Kidney (tissue), 13 donors: ENCODE measurements at regions not wholly inside any gene's neighbourhood (a gene's known extent, or its start where the extent isn't known, plus 50 kb on each side); places are given as distances from the start of the nearest gene placed in this dataset.

ENCODE experiments used
- DNase-seq, 5 donors: peaks; one replicate each; pipeline ENCODE4 v3.0.0-alpha.2; 2013 to 2020
- FAIRE-seq: peaks from 2 replicates; lab custom pipeline; 2012; peaks lifted over from hg19 to GRCh38; lab: Jason Lieb, UNC
- H3K27ac ChIP-seq, 2 donors: one replicate each; pipeline ENCODE4 v1.7.0; 2013; ENCODE audit warnings: low read depth in 2 of 2, low read length in 2 of 2, inconsistent platforms in 1 of 2
- H3K27me3 ChIP-seq: one replicate; pipeline ENCODE4 v1.7.1; 2013; ENCODE audit warnings: low read length, inconsistent platforms; ENCODE audit not compliant: control insufficient read depth, insufficient read depth
- H3K36me3 ChIP-seq, 3 donors: one replicate each; pipeline versions ENCODE4 v1.7.0 to v1.7.1; 2013; ENCODE audit warnings: low read length in 3 of 3, control low read depth in 1 of 3, inconsistent platforms in 1 of 3; ENCODE audit not compliant: insufficient read depth in 3 of 3, control insufficient read depth in 2 of 3
- H3K4me1 ChIP-seq, 3 donors: one replicate each; pipeline versions ENCODE4 v1.7.0 to v1.7.1; 2013; ENCODE audit warnings: low read length in 3 of 3, inconsistent platforms in 1 of 3, low read depth in 1 of 3; ENCODE audit not compliant: control insufficient read depth in 2 of 3, insufficient read depth in 2 of 3
- H3K4me3 ChIP-seq, 3 donors: one replicate each; pipeline versions ENCODE4 v1.7.0 to v1.8.1; 2013; ENCODE audit warnings: low read length in 3 of 3, control low read depth in 1 of 3, inconsistent platforms in 1 of 3
- H3K9ac ChIP-seq, 3 donors: one replicate each; pipeline versions ENCODE4 v1.7.0 to v1.7.1; 2013; ENCODE audit warnings: low read length in 3 of 3, control low read depth in 1 of 3, inconsistent platforms in 1 of 3
- H3K9me3 ChIP-seq, 3 donors: one replicate each; pipeline versions ENCODE4 v1.7.0 to v1.7.1; 2013; ENCODE audit warnings: low read length in 3 of 3, control low read depth in 1 of 3, inconsistent platforms in 1 of 3; ENCODE audit not compliant: control insufficient read depth in 2 of 3, insufficient read depth in 1 of 3
- intact Hi-C: fragments of 100-400 bp; cut with DNase I; formaldehyde crosslinking; loops from one replicate; pipeline ENCODE4 v1.11.1; 2022
- TF ChIP-seq, protein P1 (sequence below): IDR thresholded peaks from 3 replicates; pipeline ENCODE4 v1.5.1; 2012; ENCODE audit warnings: mild to moderate bottlenecking, moderate library complexity, borderline replicate concordance; ENCODE audit not compliant: insufficient read depth; ENCODE audit errors: extremely low read depth
- donor health status: control.
- donor health status: control.
- donor health status: control.
- donor health status: control.
- donor health status: control.
- donor health status: DM: yes; HTN: yes; CAD: no.
- donor health status: Normal renal cell carcinoma (clear cell type).

DNA sequence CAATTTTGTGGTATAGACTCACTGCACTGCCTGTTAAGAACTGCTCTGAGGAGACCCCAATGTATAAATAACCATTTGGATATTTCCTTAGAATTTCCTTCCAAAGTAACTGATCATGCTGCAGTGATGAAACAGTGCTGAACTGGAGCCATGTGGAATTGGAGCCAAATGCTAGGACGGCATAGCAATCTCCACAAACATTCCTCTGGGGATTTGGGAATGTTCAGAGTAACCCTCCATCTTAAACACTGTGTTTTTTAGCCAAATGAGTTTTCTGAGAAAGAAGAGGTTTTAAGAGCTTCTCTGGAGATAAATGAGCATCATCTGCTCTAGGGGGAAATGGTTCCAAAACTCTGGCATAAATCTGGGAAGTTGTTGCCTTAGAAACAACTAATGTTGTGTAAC lies 98.2 kb downstream of the OLFM4 start:
- H3K27ac ChIP-seq: no peak overlapping the region
- DNase-seq (peak in 1 of 5 donors; percentile 43), FAIRE-seq (no peak)
- no peaks in the 10 kb centered on the region for H3K27me3 ChIP-seq
- no peak overlapping the region for H3K9ac ChIP-seq
- TF ChIP-seq, protein P1, sequence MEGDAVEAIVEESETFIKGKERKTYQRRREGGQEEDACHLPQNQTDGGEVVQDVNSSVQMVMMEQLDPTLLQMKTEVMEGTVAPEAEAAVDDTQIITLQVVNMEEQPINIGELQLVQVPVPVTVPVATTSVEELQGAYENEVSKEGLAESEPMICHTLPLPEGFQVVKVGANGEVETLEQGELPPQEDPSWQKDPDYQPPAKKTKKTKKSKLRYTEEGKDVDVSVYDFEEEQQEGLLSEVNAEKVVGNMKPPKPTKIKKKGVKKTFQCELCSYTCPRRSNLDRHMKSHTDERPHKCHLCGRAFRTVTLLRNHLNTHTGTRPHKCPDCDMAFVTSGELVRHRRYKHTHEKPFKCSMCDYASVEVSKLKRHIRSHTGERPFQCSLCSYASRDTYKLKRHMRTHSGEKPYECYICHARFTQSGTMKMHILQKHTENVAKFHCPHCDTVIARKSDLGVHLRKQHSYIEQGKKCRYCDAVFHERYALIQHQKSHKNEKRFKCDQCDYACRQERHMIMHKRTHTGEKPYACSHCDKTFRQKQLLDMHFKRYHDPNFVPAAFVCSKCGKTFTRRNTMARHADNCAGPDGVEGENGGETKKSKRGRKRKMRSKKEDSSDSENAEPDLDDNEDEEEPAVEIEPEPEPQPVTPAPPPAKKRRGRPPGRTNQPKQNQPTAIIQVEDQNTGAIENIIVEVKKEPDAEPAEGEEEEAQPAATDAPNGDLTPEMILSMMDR: no peak
- H3K4me1 ChIP-seq: no peaks in the 10 kb centered on the region
- intact Hi-C loops: no loop called here
- H3K36me3 ChIP-seq: no peaks in the 10 kb centered on the region
- no peak overlapping the region for H3K4me3 ChIP-seq
- no peaks in the 10 kb centered on the region for H3K9me3 ChIP-seq

DNA sequence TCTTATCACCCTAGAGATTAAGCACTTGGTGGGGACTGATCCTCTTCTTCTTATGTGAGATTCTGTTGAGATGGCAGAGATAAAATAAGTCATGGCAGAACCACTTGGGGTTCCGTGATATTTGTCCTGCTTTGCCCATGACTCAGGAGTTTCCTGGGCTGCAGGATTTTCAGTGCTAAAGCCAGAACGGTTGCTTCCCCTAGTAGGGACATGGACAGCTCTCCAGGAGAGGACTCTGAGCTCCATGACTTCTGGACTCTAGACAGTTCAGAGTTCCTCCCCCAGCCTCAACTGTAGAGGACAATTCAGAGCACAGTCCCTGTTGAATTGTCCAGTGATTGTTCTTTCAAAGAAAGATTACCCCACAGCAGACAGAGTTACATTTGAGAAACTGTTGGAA lies 98.8 kb downstream of the OLFM4 start:
- no peaks in the 10 kb centered on the region for H3K9me3 ChIP-seq
- H3K27me3 ChIP-seq: no peaks in the 10 kb centered on the region
- H3K9ac ChIP-seq: no peak overlapping the region
- no peak overlapping the region for H3K4me3 ChIP-seq
- no peaks in the 10 kb centered on the region for H3K4me1 ChIP-seq
- H3K27ac ChIP-seq: no peak overlapping the region
- intact Hi-C loops: no loop called here
- no peaks in the 10 kb centered on the region for H3K36me3 ChIP-seq
- no peak for FAIRE-seq
- DNase-seq: no peak
- TF ChIP-seq, protein P1: no peak

DNA sequence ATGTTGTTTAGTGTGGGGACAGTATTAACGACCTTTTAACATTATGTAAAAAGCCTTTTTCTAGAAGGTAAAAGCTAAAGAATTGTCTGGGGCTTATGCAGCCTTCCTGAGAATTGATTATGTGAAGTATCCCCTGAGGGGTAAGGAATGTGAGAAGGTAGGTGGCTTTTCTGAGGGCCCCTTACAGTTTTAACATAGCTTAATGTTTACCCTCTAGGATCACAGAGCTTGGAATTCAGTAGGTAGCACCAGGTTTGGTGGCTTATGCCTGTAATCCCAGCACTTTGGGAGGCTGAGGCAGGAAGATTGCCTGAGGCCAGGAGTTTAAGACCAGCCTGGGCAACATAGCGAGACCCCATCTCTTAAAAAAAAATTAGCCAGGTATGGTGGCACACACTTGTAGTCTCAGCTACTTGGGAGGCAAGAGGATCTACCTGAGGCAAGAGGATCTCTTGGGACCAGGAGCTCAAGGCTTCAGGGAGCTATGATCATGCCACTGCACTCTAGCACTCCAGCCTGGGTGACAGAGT lies 101.3 kb downstream of the OLFM4 start:
- DNase-seq (no peak), FAIRE-seq (no peak)
- Histone ChIP-seq H3K27ac (no peak overlapping the region), H3K4me1 (no peaks in the 10 kb centered on the region), H3K9me3 (no peaks in the 10 kb centered on the region), H3K27me3 (no peaks in the 10 kb centered on the region), H3K36me3 (no peaks in the 10 kb centered on the region), H3K9ac (no peak overlapping the region), H3K4me3 (no peak overlapping the region)
- TF ChIP-seq, protein P1: no peak
- intact Hi-C loops: no loop called here

DNA sequence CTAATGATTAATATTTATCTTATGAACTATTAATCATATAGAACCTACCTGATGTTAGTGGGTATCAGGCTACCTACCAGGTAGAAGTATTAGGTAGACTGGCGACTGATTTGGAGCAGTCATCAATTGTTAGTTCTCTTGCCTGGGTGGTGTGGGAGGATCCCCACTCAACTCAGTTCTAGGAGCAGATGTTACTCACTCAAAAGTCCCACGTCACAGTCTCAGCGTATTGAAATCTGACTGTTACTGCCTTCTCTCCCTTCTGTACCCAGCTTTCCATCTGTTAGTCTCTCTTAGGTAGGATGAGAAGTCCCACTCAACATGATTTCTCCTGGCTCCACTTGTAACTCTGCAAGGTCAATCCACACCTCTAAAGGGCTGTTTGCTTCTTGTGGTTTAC lies 102.7 kb downstream of the OLFM4 start:
- Histone ChIP-seq H3K9me3 (no peaks in the 10 kb centered on the region), H3K9ac (no peak overlapping the region), H3K27me3 (no peaks in the 10 kb centered on the region), H3K27ac (no peak overlapping the region), H3K4me1 (no peaks in the 10 kb centered on the region), H3K36me3 (no peaks in the 10 kb centered on the region), H3K4me3 (no peak overlapping the region)
- TF ChIP-seq, protein P1: no peak
- intact Hi-C loops: no loop called here
- FAIRE-seq: no peak
- no peak for DNase-seq
